Cortex of kidney (tissue), 1 donor: ENCODE measurements at regions not wholly inside any gene's neighbourhood (a gene's known extent, or its start where the extent isn't known, plus 50 kb on each side); places are given as distances from the start of the nearest gene placed in this dataset.

ENCODE experiments used
- DNase-seq: peaks from one replicate; lab custom pipeline; 2025; lab: John Stamatoyannopoulos, UW

- DNase-seq = no peak
These were observed 394.3 kb downstream of the GADD45G start for GRCh38 chr9:89999176-89999533.

- no peak for DNase-seq
These were observed 394.9 kb downstream of the GADD45G start for GRCh38 chr9:89999534-90000370.

GRCh38 chr9:90000925-90001324, 396.1 kb downstream of the GADD45G start:
- no peak for DNase-seq

DNA sequence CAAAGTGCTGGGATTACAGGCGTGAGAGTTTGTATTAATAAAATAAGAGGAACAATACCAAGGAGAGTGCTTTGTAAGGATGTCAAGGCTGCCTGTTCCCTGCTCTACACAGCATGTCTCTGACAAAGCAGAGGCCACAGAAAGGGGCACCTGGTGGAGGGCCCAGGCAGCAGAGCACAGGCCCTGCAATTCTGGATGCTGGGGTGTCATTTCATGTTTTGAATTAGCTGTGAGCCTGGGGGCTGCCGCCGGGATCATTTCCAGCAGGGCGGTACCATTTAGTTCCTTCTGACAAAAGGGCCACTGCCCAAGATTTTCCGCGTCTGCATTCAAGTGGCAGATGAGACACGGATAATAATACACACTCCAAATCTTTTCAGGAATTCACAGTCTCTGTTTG, 396.9 kb downstream of the GADD45G start:
- DNase-seq = no peak

DNA sequence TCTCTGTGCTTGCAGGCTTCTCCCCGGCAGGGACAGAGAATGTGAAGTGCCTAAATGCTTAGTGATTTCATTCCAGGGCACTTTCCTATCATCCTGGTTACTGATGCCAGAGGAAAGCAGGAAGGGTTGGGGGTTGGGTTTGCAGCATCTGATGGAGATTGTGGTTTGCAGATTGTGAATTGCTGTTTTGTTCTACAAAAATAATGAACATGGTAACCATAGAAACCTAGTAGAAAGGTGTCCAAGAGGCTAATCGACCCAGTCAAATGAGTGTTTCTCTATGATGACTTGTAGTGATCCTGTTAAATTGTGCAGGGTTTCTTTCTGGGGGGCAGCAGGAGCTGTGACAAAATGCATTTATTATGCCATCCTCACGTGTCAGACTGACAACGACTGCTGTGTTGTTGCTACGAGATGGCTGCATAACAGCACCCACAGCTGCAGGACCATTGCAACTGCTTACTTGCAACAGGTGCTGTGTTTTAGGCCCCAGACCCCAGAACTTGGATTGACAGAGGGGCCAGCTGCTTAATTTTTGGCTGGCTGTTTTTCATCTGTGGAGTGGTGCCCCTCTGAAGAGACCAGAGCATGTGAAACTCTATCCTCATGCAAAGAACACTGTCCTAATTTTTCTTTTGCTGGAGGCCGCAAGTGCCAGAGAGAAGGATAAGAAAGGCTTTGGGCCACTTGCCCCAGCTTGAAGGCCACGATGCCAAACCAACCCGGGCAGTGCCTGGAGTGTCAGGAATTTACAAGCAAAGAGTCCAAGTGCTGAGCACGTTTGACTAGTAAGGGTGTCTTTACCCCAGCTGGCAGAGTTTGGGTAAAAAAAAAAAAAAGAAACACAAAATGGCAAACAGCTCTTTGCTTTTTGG, 397.8 kb downstream of the GADD45G start:
- DNase-seq = no peak

GRCh38 chr9:90005388-90005787, 400.6 kb downstream of the GADD45G start:
- no peak for DNase-seq

- no peak for DNase-seq
These were observed 403.0 kb downstream of the GADD45G start for GRCh38 chr9:90007516-90008440.

GRCh38 chr9:90009447-90009846, 404.6 kb downstream of the GADD45G start:
- no peak for DNase-seq

GRCh38 chr9:90010793-90011192, 406.0 kb downstream of the GADD45G start:
- DNase-seq = no peak

- no peak for DNase-seq
These were observed 408.1 kb downstream of the GADD45G start for GRCh38 chr9:90012949-90013348.

DNA sequence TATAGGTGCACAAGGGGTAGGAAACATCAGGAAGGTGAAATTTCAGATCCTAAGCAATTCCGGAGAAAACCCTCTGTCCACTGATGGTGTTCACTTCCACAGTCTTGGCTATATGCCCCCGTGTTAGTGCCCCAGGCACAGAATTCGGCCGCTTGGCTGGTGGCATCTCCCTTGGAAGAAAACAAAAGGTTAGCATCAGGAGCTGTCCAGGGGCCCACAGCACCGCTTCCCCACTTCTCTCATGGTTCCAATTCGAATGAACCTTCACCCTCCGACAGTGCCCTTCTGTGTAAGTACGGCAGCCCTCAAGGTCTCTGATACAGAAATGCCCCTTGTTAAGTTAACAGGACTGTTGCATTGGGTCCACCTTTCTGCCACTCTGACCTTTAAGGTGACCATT, 409.0 kb downstream of the GADD45G start:
- no peak for DNase-seq

DNA sequence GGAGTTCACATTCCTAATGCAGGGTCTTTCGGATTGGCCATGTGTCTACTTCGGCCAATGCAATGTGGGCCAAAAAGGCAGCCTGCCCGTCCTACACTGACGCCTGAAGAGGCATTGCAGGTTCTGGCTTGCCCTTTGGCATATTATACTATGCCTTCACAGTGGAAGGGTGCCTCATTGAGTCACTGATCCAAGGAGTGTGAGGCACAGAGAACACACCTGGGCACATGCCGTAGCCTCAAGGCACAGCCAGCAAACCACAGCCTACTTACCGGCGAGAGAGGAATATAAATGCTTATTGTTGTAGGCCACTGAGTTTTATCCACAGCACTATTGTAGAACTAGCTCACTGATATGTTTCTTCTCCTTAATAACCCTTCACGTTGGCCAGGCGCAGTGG, 409.6 kb downstream of the GADD45G start:
- DNase-seq = no peak

DNA sequence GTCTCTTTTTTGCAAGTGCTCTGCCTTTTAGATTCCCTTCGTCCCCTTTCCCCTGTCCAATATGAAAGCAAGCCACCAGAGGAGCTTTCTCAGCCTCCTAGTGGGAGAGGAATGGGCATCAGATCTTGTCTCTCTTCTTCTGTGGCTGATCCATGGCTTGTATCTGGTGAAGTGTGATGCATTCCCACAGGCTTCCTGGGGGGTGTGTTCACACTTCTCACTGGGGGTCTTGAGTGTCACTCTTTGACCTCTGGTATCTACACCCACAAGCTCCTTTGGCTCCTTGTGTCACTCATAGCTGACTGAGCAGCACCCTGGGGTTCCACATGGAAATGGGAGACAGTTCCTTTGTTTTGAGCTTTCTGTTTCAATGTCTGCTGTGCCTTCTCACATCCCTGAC, 411.5 kb downstream of the GADD45G start:
- no peak for DNase-seq

GRCh38 chr9:90017679-90018078, 412.9 kb downstream of the GADD45G start:
- DNase-seq = no peak

GRCh38 chr9:90018688-90019087, 413.9 kb downstream of the GADD45G start:
- no peak for DNase-seq

DNA sequence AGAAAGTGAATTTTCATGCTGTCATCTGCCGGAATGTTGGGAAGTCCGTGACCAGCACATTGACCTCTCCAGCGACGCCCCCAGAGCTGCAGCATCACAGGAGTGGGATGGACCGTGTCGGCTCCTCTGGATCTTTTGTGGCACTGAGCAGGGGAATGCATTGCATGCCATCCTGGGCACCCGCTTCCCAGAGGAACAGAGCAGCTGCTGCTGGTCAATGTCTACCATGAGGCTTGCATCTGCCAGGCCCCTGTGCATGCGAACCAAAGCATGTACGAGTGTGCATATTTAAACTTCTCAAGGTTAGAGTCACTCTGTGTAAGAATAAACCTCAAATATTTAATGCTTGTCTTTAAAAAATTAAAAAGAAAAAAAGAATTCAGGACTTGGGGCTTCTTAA, 414.8 kb downstream of the GADD45G start:
- DNase-seq = no peak

DNA sequence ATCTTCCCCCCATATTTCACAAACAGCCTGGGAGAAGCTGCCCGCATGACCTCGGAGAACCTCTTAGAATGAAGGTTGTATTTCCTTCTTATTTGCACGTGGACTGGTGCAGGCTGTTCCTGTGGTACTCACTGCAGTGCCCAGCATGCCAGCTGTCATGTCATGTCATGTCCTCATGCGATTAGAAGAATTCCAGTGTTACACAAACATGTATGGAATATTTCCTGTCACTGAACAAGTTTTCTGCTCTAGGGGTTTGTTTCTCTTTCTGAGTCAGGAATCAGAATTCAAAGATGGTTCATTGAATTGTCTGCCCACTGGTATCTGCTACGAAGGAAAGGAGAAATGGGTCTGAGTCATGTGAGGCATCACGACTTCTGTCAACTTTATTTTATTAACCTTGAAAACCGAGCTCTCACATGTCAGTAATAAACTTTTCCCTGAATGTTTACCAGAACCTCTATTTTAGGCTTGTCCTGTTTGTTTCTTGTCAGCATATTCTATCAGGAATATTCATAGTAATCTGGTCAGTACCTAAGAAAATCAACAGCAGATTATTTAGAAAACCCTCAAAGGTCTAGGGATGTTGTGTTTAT, 415.6 kb downstream of the GADD45G start:
- DNase-seq = no peak

GRCh38 chr9:90021216-90021906, 416.5 kb downstream of the GADD45G start:
- DNase-seq = no peak

GRCh38 chr9:90022474-90022873, 417.7 kb downstream of the GADD45G start:
- DNase-seq = no peak

- no peak for DNase-seq
These were observed 419.0 kb downstream of the GADD45G start for GRCh38 chr9:90023861-90024260.

GRCh38 chr9:90024409-90024808, 419.6 kb downstream of the GADD45G start:
- DNase-seq = no peak
